Heart left ventricle (tissue), 16 donors: ENCODE measurements at regions not wholly inside any gene's neighbourhood (a gene's known extent, or its start where the extent isn't known, plus 50 kb on each side); places are given as distances from the start of the nearest gene placed in this dataset.

Source experiments
- ATAC-seq, 4 donors: fragments of 200-7000 bp; cut with Tn5 transposase; one replicate each; pipeline ENCODE4 v1.9.1; 2020 to 2022; ENCODE audit warnings: moderate library complexity in 4 of 4, mild to moderate bottlenecking in 3 of 4, moderate number of reproducible peaks in 1 of 4
- DNase-seq, 5 donors: peaks; one replicate each; pipeline ENCODE4 v3.0.0-alpha.2; 2020
- H3K27ac ChIP-seq, 12 donors: fragments of 200-600 bp; sonication (generic) in 4 of 12; one replicate each; pipeline versions ENCODE4 v1.5.0 to v1.8.0; 2016 to 2022; ENCODE audit warnings: mild to moderate bottlenecking in 2 of 12
- H3K27me3 ChIP-seq, 9 donors: fragments of 200-600 bp; sonication (generic) in 2 of 9; one replicate each; pipeline versions ENCODE4 v1.5.1 to v1.8.0; 2016 to 2022; ENCODE audit warnings: mild to moderate bottlenecking in 3 of 9
- H3K36me3 ChIP-seq, 9 donors: fragments of 200-600 bp; sonication (generic) in 2 of 9; one replicate each; pipeline versions ENCODE4 v1.5.0 to v1.8.0; 2018 to 2022; ENCODE audit warnings: mild to moderate bottlenecking in 2 of 9
- H3K4me1 ChIP-seq, 12 donors: fragments of 200-600 bp; sonication (generic) in 4 of 12; one replicate each; pipeline versions ENCODE4 v1.5.0 to v1.8.0; 2016 to 2022; ENCODE audit warnings: mild to moderate bottlenecking in 3 of 12
- H3K4me3 ChIP-seq, 12 donors: fragments of 200-600 bp; sonication (generic) in 4 of 12; one replicate each; pipeline versions ENCODE4 v1.5.0 to v1.8.0; 2017 to 2022; ENCODE audit warnings: mild to moderate bottlenecking in 9 of 12, moderate library complexity in 4 of 12
- H3K9me3 ChIP-seq, 12 donors: fragments of 200-600 bp; sonication (generic) in 4 of 12; one replicate each; pipeline versions ENCODE4 v1.5.0 to v1.8.0; 2016 to 2022; ENCODE audit warnings: mild to moderate bottlenecking in 1 of 12
- CTCF ChIP-seq, 12 donors: fragments of 200-600 bp; sonication (generic) in 4 of 12; IDR thresholded peaks; one replicate each; pipeline versions ENCODE4 v1.5.0 to v1.8.0; 2018 to 2022; ENCODE audit warnings: antibody characterized with exemption in 12 of 12, mild to moderate bottlenecking in 5 of 12
- POLR2A ChIP-seq, 2 donors: fragments of 450-650 bp; IDR thresholded peaks; one replicate each; pipeline ENCODE4 v1.6.1; 2017; ENCODE audit warnings: antibody characterized with exemption in 2 of 2, mild to moderate bottlenecking in 2 of 2, moderate library complexity in 2 of 2
- WGBS, 4 donors: extraction: QIAGEN DNeasy Blood & Tissue Kit in 2 of 4; methylation state at CpG; one replicate each; pipeline versions ENCODE4 v1.1.5 to v1.1.7; 2013 to 2018; 5-methylcytosine and 5-hydroxymethylcytosine counted together
- intact Hi-C, 10 donors: fragments of 100-400 bp; cut with DNase I; formaldehyde crosslinking; loops; one replicate each; pipeline versions ENCODE4 v1.11.1 to v1.14.2; 2022
- donor health status: ischemic (EF 13 %, LVEDD 7.1; RV severe dilation, severe dysfunction).
- donor health status: healthy with polysubstance abuse.
- donor health status: DM: no; HTN: yes; CAD: no.
- donor health status: DM: no; HTN: no; CAD: no.
- donor health status: ischemic (EF 25% LVEDD 6.9; RV normal size, moderate dysfunction).
- donor health status: ischemic (EF 25% LVEDD 5.7; RV mildly dilated, moderate dysfunction).
- donor health status: healthy.
- donor health status: DM: yes; HTN: yes; CAD: no.
- donor health status: ischemic (EF 35%, LVEDD 5.7; RV mildly dilated, moderate dysfunction).
- donor health status: nonischemic (EF 11% LVEDD 7.7; RV severe dilation, severe dysfunction).
- donor health status: DM: yes; HTN: yes; CAD: no.
- donor health status: PGD.
- donor health status: ischemic (EF 29% LVEDD 5.4; RV normal size, mild dysfunction).
- donor health status: nonischemic (EF 23%, LVEDD 6.1; RV moderate dilation, normal function).

- Histone ChIP-seq H3K27me3 (no peaks in the 10 kb centered on the region), H3K27ac (no peak overlapping the region), H3K36me3 (no peaks in the 10 kb centered on the region), H3K4me3 (no peak overlapping the region), H3K9me3 (no peaks in the 10 kb centered on the region), H3K4me1 (no peaks in the 10 kb centered on the region)
- WGBS, 4 donors, result 61 to 81% (median 79%) methylated on average over 1 of the region's 1 CpG
- intact Hi-C loops, result no loop called here
- DNase-seq (no peak), ATAC-seq (no peak)
- no peak for TF ChIP-seq CTCF (IDR thresholded peaks at IDR 0.05)
These were observed 599.7 kb downstream of the SLC16A7 start for GRCh38 chr12:60195483-60195882.

- intact Hi-C loops, result no loop called here
- no peaks in the 10 kb centered on the region for H3K9me3 ChIP-seq
- ATAC-seq, result no peak
- DNase-seq, result no peak
- H3K27me3 ChIP-seq, result no peaks in the 10 kb centered on the region
- H3K27ac ChIP-seq, result no peak overlapping the region
- no peak for TF ChIP-seq CTCF (IDR thresholded peaks at IDR 0.05)
- 91 to 96% (median 94%) methylated on average over 10 of the region's 10 CpGs for WGBS, 4 donors
- H3K4me3 ChIP-seq, result no peak overlapping the region
- H3K4me1 ChIP-seq, result no peaks in the 10 kb centered on the region
- no peaks in the 10 kb centered on the region for H3K36me3 ChIP-seq
These were observed 600.5 kb downstream of the SLC16A7 start for GRCh38 chr12:60196366-60196765.

GRCh38 chr12:60197589-60197988 lies 601.8 kb downstream of the SLC16A7 start:
- H3K4me3 ChIP-seq, result no peak overlapping the region
- DNase-seq (no peak), ATAC-seq (no peak)
- no peaks in the 10 kb centered on the region for H3K27me3 ChIP-seq
- WGBS, 4 donors, result 82 to 84% (median 84%) methylated on average over 2 of the region's 2 CpGs
- TF ChIP-seq POLR2A (IDR thresholded peaks at IDR 0.05), result no peak
- no peak for TF ChIP-seq CTCF (IDR thresholded peaks at IDR 0.05)
- no peak overlapping the region for H3K27ac ChIP-seq
- no peaks in the 10 kb centered on the region for H3K36me3 ChIP-seq
- no peaks in the 10 kb centered on the region for H3K4me1 ChIP-seq
- intact Hi-C loops, result no loop called here
- H3K9me3 ChIP-seq, result no peaks in the 10 kb centered on the region

GRCh38 chr12:60201891-60202290 lies 606.1 kb downstream of the SLC16A7 start:
- Histone ChIP-seq H3K27ac (no peak overlapping the region), H3K36me3 (no peaks in the 10 kb centered on the region), H3K4me1 (no peaks in the 10 kb centered on the region), H3K9me3 (no peaks in the 10 kb centered on the region), H3K27me3 (no peaks in the 10 kb centered on the region), H3K4me3 (no peak overlapping the region)
- no peak for ATAC-seq
- no peak for TF ChIP-seq CTCF (IDR thresholded peaks at IDR 0.05)
- intact Hi-C loops, result no loop called here
- 18 to 23% (median 20%) methylated on average over 4 of the region's 4 CpGs for WGBS, 4 donors
- DNase-seq, result no peak
